Aorta (tissue), 5 donors: ENCODE measurements at regions not wholly inside any gene's neighbourhood (a gene's known extent, or its start where the extent isn't known, plus 50 kb on each side); places are given as distances from the start of the nearest gene placed in this dataset.
"Not testable (repeated sequence)": the region's sequence is repeated elsewhere in the genome, so short reads cannot be mapped to it uniquely, and the experiment has no call there.

Experiments used
- ATAC-seq: fragments of 200-7000 bp; cut with Tn5 transposase; one replicate; pipeline ENCODE4 v1.9.1; 2022; ENCODE audit warnings: moderate library complexity; ENCODE audit not compliant: low FRiP score
- DNase-seq, 2 donors: peaks; one replicate each; pipeline ENCODE4 v3.0.0-alpha.2; 2020
- H3K27ac ChIP-seq, 2 donors: one replicate each; pipeline ENCODE4 v1.5.1; 2013; ENCODE audit warnings: low read length in 2 of 2, mild to moderate bottlenecking in 2 of 2, moderate library complexity in 2 of 2, control low read depth in 1 of 2, inconsistent platforms in 1 of 2, low read depth in 1 of 2
- H3K27me3 ChIP-seq, 2 donors: one replicate each; pipeline ENCODE4 v1.6.1; 2013; ENCODE audit warnings: control low read depth in 1 of 2, low read length in 1 of 2, mild to moderate bottlenecking in 1 of 2, moderate library complexity in 1 of 2; ENCODE audit not compliant: insufficient read depth in 2 of 2, control insufficient read depth in 1 of 2
- H3K36me3 ChIP-seq, 2 donors: one replicate each; pipeline ENCODE4 v1.6.1; 2013; ENCODE audit warnings: control low read depth in 1 of 2, low read length in 1 of 2, mild to moderate bottlenecking in 1 of 2; ENCODE audit not compliant: insufficient read depth in 2 of 2, control insufficient read depth in 1 of 2
- H3K4me1 ChIP-seq, 2 donors: one replicate each; pipeline ENCODE4 v1.6.1; 2013; ENCODE audit warnings: low read length in 2 of 2, control low read depth in 1 of 2, mild to moderate bottlenecking in 1 of 2, moderate library complexity in 1 of 2; ENCODE audit not compliant: insufficient read depth in 2 of 2, control insufficient read depth in 1 of 2
- H3K4me3 ChIP-seq, 2 donors: one replicate each; pipeline ENCODE4 v1.5.1; 2013; ENCODE audit warnings: low read length in 2 of 2, control low read depth in 1 of 2, mild to moderate bottlenecking in 1 of 2
- H3K9me3 ChIP-seq: one replicate; pipeline ENCODE4 v1.6.1; 2013; ENCODE audit warnings: mild to moderate bottlenecking, low read length; ENCODE audit not compliant: control insufficient read depth
- WGBS, 2 donors: extraction: QIAGEN DNeasy Blood & Tissue Kit; methylation state at CpG; one replicate each; pipeline ENCODE4 v1.1.7; 2013; 5-methylcytosine and 5-hydroxymethylcytosine counted together
- intact Hi-C, 2 donors: fragments of 100-400 bp; cut with DNase I; formaldehyde crosslinking; loops; one replicate each; pipeline versions ENCODE4 v1.14.2 to v1.15.0; 2022
- donor health status: healthy with polysubstance abuse.
- donor health status: Bipolar disorder and iron deficiency.
- donor health status: DM: no; HTN: no; CAD: no.
- donor health status: DM: no; HTN: no; CAD: no.
- donor health status: DM: yes; HTN: yes; CAD: no.

DNA sequence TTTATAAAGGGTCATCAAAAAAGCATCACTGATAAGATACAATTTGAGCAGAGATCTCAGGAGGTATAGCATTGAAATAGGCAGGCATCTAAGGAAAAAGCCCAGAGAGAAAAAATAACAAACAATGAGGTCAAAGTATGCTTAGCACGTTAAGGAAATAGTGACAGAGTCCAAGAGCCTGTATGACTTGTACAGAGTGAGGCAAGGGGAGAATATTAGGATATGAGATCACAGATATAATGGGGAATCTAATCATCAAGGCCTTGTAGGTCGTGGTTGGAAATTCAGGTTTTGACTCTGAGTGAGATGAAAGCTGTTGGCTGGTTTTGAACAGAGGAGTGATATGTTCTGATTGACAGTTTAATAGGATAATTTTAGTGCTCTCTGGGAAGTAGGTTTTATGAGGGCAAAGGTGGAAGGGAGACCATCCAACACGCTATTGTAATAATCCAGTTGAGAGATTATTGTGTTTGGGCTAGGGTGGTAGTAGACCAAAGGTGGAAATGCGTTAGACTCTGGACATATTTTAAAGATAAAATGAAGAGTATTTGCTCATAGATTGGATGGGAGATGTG is 644.6 kb upstream of the TMPRSS15 start:
- WGBS, 2 donors, result 55 to 58% methylated on average over 4 of the region's 4 CpGs
- no peak for ATAC-seq

DNA sequence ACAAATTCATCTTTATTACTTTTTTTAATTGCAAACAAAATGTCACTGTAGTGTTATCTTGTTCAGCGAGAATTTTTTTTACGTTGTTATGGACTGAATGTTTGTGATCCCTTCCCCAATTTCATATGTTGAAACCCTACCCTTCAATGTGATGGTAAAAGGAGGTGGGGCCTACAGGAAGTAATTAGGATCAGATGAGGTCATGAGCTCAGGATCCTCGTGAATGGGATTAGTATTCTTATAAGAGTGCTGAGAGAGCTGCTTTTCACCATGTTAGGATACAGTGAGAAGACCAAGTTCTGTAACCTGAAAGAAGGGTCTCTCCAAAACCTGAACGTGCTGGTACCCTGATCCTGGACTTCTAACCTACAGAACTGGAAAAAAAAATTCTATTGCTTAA is 646.0 kb upstream of the TMPRSS15 start:
- intact Hi-C loops, result no loop called here
- H3K4me3 ChIP-seq, result no peak overlapping the region
- no peaks in the 10 kb centered on the region for H3K27me3 ChIP-seq
- ATAC-seq, result no peak
- no peaks in the 10 kb centered on the region for H3K36me3 ChIP-seq
- no peak for DNase-seq
- H3K27ac ChIP-seq, result no peak overlapping the region
- no peaks in the 10 kb centered on the region for H3K9me3 ChIP-seq
- H3K4me1 ChIP-seq, result no peaks in the 10 kb centered on the region
- 84 to 85% methylated on average over 4 of the region's 4 CpGs for WGBS, 2 donors

More for the DNA sequence above, 644.6 kb upstream of the TMPRSS15 start:
- no peak for DNase-seq
- H3K27ac ChIP-seq, result no peak overlapping the region
- intact Hi-C loops, result no loop called here
- H3K9me3 ChIP-seq, result no peaks in the 10 kb centered on the region
- H3K27me3 ChIP-seq, result no peaks in the 10 kb centered on the region
- H3K4me3 ChIP-seq, result no peak overlapping the region
- no peaks in the 10 kb centered on the region for H3K4me1 ChIP-seq
- H3K36me3 ChIP-seq, result no peaks in the 10 kb centered on the region

DNA sequence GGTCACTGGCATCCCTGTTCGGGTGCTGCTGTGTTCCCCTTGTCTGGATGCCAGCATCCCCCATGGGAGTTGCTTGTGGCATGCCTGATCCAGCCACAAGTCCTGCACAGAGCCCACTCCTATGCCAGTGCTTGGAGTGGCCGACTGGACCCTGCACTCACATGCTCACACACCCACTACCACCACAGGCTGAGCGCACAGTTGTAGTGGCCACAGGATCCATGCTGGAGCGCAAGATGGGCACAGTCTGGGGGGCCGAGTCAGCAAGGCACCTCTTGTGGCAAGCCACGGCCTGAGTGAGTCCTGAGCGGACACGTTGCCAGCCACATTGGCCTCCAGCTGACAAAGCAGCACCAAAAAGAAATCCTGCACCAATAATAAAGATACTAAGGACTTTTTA is 661.6 kb upstream of the TMPRSS15 start:
- Histone ChIP-seq H3K36me3 (no peaks in the 10 kb centered on the region), H3K27me3 (no peaks in the 10 kb centered on the region), H3K4me3 (no peak overlapping the region), H3K4me1 (no peaks in the 10 kb centered on the region), H3K9me3 (peaks cover 1% of the 10 kb centered on the region), H3K27ac (no peak overlapping the region)
- intact Hi-C loops, result no loop called here
- ATAC-seq (peak; percentile 52), DNase-seq (no peak)
- WGBS, 2 donors, result 80% methylated on average over 8 of the region's 8 CpGs

DNA sequence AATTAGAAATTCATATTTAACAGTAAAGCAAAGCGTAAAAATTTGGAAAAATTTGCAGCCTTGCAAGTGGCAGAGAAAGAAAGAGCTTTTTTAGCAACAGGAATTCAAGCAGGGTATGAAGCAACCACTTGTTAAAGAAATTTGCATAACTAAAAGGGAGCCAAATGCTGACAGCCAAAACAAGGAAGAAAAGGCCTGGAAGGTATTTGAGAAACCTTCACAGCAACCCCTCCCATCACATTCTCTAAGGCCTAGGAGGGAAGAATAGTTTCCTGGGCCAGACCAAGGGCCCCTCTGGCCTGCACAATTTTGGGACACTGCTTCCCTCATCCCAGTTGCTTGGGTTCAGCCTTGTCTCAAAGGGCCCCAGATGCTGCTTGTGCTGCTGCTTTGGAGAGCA is 672.4 kb upstream of the TMPRSS15 start:
- Histone ChIP-seq H3K36me3 (no peaks in the 10 kb centered on the region), H3K4me3 (no peak overlapping the region), H3K27ac (no peak overlapping the region), H3K27me3 (no peaks in the 10 kb centered on the region), H3K9me3 (peaks cover 1% of the 10 kb centered on the region), H3K4me1 (no peaks in the 10 kb centered on the region)
- ATAC-seq, result no peak
- no peak for DNase-seq
- intact Hi-C loops, result no loop called here
- 93 to 100% methylated on average over 1 of the region's 1 CpG for WGBS, 2 donors

DNA sequence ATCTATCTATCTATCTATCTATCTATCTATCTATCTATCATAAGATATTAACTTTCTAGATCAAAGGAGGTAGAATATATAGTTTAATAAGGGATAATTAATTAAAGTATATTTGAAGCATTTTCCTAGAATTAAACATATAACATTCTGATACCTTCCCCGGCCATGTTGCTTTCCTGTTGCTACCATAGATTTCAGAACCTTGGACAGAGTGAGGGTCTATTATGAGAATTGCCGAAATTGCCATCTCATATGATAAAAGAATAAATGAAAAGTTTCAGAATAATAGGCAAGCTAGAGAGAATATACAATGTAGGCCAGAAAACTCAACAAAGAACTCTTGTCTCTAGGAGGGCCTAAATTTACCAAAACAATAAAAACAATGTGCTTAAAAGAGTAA is 706.1 kb upstream of the TMPRSS15 start:
- Histone ChIP-seq H3K27me3 (no peaks in the 10 kb centered on the region), H3K4me3 (no peak overlapping the region), H3K4me1 (no peaks in the 10 kb centered on the region), H3K27ac (no peak overlapping the region), H3K9me3 (no peaks in the 10 kb centered on the region), H3K36me3 (no peaks in the 10 kb centered on the region)
- intact Hi-C loops, result no loop called here
- ATAC-seq, result no peak
- DNase-seq, result no peak
- WGBS, 2 donors, result 73 to 75% methylated on average over 2 of the region's 2 CpGs

DNA sequence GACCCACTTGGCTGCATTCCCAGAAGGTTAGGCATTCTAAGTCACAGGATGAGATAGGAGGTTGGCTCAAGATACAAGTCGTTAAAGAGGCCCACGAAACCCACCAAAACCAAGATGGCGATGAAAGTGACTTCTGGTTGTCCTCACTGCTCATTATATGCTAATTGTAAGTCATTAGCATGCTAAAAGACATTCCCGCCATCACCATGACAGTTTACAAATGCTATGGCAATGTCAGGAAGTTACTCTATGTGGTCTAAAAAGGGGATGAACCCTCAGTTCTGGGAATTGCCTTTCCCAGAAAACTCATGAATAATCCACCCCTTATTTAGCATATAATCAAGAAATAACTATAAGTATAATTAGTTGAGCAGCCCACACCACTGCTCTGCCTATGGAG is 715.7 kb upstream of the TMPRSS15 start:
- H3K9me3 ChIP-seq, DNase-seq, H3K4me3 ChIP-seq, H3K4me1 ChIP-seq, intact Hi-C loops, H3K36me3 ChIP-seq, H3K27ac ChIP-seq, H3K27me3 ChIP-seq, ATAC-seq: not testable (repeated sequence)
- 79 to 87% methylated on average over 4 of the region's 4 CpGs for WGBS, 2 donors

DNA sequence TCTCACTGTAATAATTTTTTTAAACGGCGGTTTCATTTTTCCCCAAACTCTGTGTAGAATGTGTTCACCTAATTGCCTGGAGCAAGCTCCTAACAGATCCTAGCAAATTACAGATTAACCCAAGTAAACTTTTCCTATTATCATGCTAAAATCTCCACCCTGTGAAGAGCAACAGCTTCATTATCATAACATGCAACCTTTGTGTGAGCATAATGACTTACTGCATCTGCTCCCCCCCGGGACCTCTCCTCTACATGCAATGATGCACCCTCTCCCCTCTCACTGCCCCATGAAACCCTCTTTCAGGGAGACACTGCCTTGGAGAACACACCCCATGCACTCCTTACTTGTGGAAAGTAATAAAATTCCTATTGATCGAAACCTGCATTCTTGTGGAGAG is 717.0 kb upstream of the TMPRSS15 start:
- no peak overlapping the region for H3K4me3 ChIP-seq
- H3K4me1 ChIP-seq, result no peaks in the 10 kb centered on the region
- DNase-seq (no peak), ATAC-seq (no peak)
- intact Hi-C loops, result no loop called here
- no peak overlapping the region for H3K27ac ChIP-seq
- no peaks in the 10 kb centered on the region for H3K27me3 ChIP-seq
- peaks cover 2% of the 10 kb centered on the region for H3K9me3 ChIP-seq
- H3K36me3 ChIP-seq, result no peaks in the 10 kb centered on the region
- 94% methylated on average over 4 of the region's 4 CpGs for WGBS, 2 donors

DNA sequence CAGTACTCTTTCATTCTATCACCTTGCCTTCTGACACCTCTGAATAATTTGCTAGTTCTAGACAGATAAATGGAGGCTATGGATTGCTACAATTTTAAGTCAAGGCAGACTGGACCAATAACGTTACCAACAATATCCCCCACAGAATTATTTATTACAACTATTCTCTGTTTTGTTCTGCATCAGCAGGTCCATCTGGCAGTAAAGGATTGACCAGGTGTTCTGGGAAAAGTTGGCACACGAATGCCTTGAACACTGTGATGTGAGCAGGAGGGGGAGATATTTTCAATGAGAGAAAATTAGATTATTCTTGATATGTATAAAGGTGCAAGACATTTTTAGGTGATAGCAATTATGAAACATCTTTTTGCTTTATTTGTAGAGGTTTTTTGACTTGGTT is 718.8 kb upstream of the TMPRSS15 start:
- DNase-seq, result no peak
- no peak overlapping the region for H3K4me3 ChIP-seq
- no peak for ATAC-seq
- no peaks in the 10 kb centered on the region for H3K4me1 ChIP-seq
- no peaks in the 10 kb centered on the region for H3K36me3 ChIP-seq
- WGBS, 2 donors, result 75 to 76% methylated on average over 2 of the region's 2 CpGs
- intact Hi-C loops, result no loop called here
- H3K27me3 ChIP-seq, result no peaks in the 10 kb centered on the region
- no peak overlapping the region for H3K27ac ChIP-seq
- peaks cover 2% of the 10 kb centered on the region for H3K9me3 ChIP-seq

DNA sequence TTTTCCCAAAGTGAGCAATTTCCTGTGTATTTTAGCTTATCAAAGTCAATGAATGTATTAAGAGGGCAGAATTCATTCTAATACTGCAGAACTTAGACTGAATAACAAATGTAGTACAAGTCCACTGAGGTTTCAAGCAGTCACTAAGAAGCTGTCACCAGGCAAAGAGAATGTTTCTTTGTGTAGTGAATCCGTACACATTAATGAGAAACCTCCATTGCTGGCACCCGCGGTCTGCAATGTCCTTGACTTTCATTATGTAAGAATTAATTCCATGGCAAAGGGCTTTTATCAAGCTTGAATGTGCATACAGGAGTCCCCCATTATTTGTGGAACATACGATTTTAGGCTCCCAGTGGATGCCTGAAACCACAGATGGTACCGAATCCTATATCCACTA is 719.5 kb upstream of the TMPRSS15 start:
- Histone ChIP-seq H3K9me3 (peaks cover 2% of the 10 kb centered on the region), H3K36me3 (no peaks in the 10 kb centered on the region), H3K27me3 (no peaks in the 10 kb centered on the region), H3K27ac (no peak overlapping the region), H3K4me1 (no peaks in the 10 kb centered on the region), H3K4me3 (no peak overlapping the region)
- intact Hi-C loops, result no loop called here
- 91 to 94% methylated on average over 5 of the region's 5 CpGs for WGBS, 2 donors
- no peak for DNase-seq
- no peak for ATAC-seq
